Transverse colon (tissue), 4 donors: ENCODE measurements at regions not wholly inside any gene's neighbourhood (a gene's known extent, or its start where the extent isn't known, plus 50 kb on each side); places are given as distances from the start of the nearest gene placed in this dataset.

Source experiments
- CTCF ChIP-seq, 5 experiments: fragments of 200-600 bp in 3 of 5; fragments of 450-650 bp in 2 of 5; sonication (generic) in 3 of 5; IDR thresholded peaks; 1 replicate in 2 of 5; 2 replicates in 3 of 5; pipeline ENCODE4 v1.5.1; 2016 to 2017; ENCODE audit warnings: antibody characterized with exemption in 5 of 5, inconsistent platforms in 3 of 5, mild to moderate bottlenecking in 2 of 5, moderate library complexity in 1 of 5
- EP300 ChIP-seq: sonication (generic); formaldehyde crosslinking; IDR thresholded peaks from one replicate; pipeline ENCODE4 v1.6.1; 2017; ENCODE audit warnings: antibody characterized with exemption, low read depth
- POLR2A ChIP-seq: fragments of 450-650 bp; IDR thresholded peaks from one replicate; pipeline ENCODE4 v1.6.1; 2016; ENCODE audit warnings: antibody characterized with exemption, mild to moderate bottlenecking, moderate library complexity
- POLR2AphosphoS5 ChIP-seq, 3 donors: sonication (generic); formaldehyde crosslinking; IDR thresholded peaks; one replicate each; pipeline ENCODE4 v1.6.1; 2016; ENCODE audit warnings: antibody characterized with exemption in 3 of 3

GRCh38 chr17:15000661-15001060 lies 264.5 kb downstream of the PMP22 start:
- no peak for TF ChIP-seq POLR2A
- TF ChIP-seq CTCF (IDR thresholded peaks at IDR 0.05) = no peak
- no peak for TF ChIP-seq EP300
- TF ChIP-seq POLR2AphosphoS5 (IDR thresholded peaks at IDR 0.05) = no peak
